Caco-2 (cell line): ENCODE measurements at regions not wholly inside any gene's neighbourhood (a gene's known extent, or its start where the extent isn't known, plus 50 kb on each side); places are given as distances from the start of the nearest gene placed in this dataset.

Source experiments
- BruUV-seq: library from RNA; stranded (reverse); fragments of 400-500 nt; replicated peaks from 2 replicates; lab custom pipeline; 2021; lab: Mats Ljungman, UMichigan
- CTCF ChIA-PET: fragments of 300-600 bp; sonication (Branson Sonifier 250); formaldehyde crosslinking; loops from one replicate; lab custom pipeline; 2022; ENCODE audit warnings: antibody characterized with exemption; lab: Charles Lee
- POLR2A ChIA-PET: fragments of 300-600 bp; sonication (Branson Sonifier 250); formaldehyde crosslinking; loops from one replicate; lab custom pipeline; 2022; ENCODE audit warnings: antibody characterized with exemption; lab: Charles Lee
- DNase-seq, 2 experiments: peaks; one replicate each; pipeline versions ENCODE4 v3.0.0 to v3.0.0-alpha.2; 2020 to 2022
- H3K27me3 ChIP-seq: replicated peaks from 2 replicates; pipeline ENCODE4 v1.6.0; 2011; ENCODE audit warnings: low read length; ENCODE audit not compliant: control insufficient read depth, insufficient read depth
- H3K36me3 ChIP-seq: 2 replicates; pipeline ENCODE4 v1.5.1; 2011; ENCODE audit warnings: low read length; ENCODE audit not compliant: control insufficient read depth, insufficient read depth
- H3K4me1 ChIP-seq: fragments of 250-450 bp; sonication (Bioruptor Pico); 2 replicates; pipeline ENCODE4 v1.5.1; 2020; ENCODE audit warnings: mild to moderate bottlenecking
- H3K4me3 ChIP-seq: 2 replicates; pipeline ENCODE4 v1.5.1; 2011; ENCODE audit warnings: low read depth, mild to moderate bottlenecking, control low read depth, low read length
- H3K9me3 ChIP-seq: fragments of 250-450 bp; sonication (Bioruptor Pico); 2 replicates; pipeline ENCODE4 v1.5.1; 2020; ENCODE audit warnings: mild to moderate bottlenecking, moderate library complexity
- H3K27ac Mint-ChIP-seq: one replicate; pipeline ENCODE4 v1.8.0; 2022; ENCODE audit warnings: mixed read lengths; ENCODE audit not compliant: unreplicated experiment
- H3K27me3 Mint-ChIP-seq: one replicate; pipeline ENCODE4 v1.8.0; 2022; ENCODE audit warnings: mixed read lengths; ENCODE audit not compliant: insufficient read depth, unreplicated experiment
- H3K36me3 Mint-ChIP-seq: one replicate; pipeline ENCODE4 v1.8.0; 2022; ENCODE audit warnings: mild to moderate bottlenecking, mixed read lengths; ENCODE audit not compliant: insufficient read depth, unreplicated experiment
- H3K4me1 Mint-ChIP-seq: one replicate; pipeline ENCODE4 v1.8.0; 2022; ENCODE audit warnings: low read depth, mixed read lengths; ENCODE audit not compliant: unreplicated experiment
- H3K4me3 Mint-ChIP-seq: one replicate; pipeline ENCODE4 v1.8.0; 2022; ENCODE audit warnings: mild to moderate bottlenecking, moderate library complexity, mixed read lengths; ENCODE audit not compliant: unreplicated experiment
- H3K9me3 Mint-ChIP-seq: one replicate; pipeline ENCODE4 v1.8.0; 2022; ENCODE audit warnings: mixed read lengths; ENCODE audit not compliant: unreplicated experiment
- intact Hi-C: fragments of 100-400 bp; cut with micrococcal nuclease; formaldehyde crosslinking; loops from one replicate; pipeline ENCODE4 v1.10.0; 2022; ENCODE audit not compliant: unreplicated experiment
- TF ChIP-seq, protein P1 (sequence below), 2 experiments: fragments of 200-600 bp in 1 of 2; IDR thresholded peaks; 1 replicate in 1 of 2; 2 replicates in 1 of 2; pipeline versions ENCODE4 v1.5.1 to v1.8.0; 2011 to 2022; ENCODE audit warnings: antibody characterized with exemption in 1 of 2, control low read depth in 1 of 2, inconsistent platforms in 1 of 2, low read depth in 1 of 2, low read length in 1 of 2, mild to moderate bottlenecking in 1 of 2, moderate library complexity in 1 of 2; ENCODE audit not compliant: insufficient read depth in 1 of 2, severe bottlenecking in 1 of 2, unreplicated experiment in 1 of 2

GRCh38 chr7:25381818-25382589 is 153.7 kb upstream of the NPVF start:
- ChIA-PET POLR2A (no interaction called here), CTCF (no interaction called here)
- Histone ChIP-seq H3K4me3 (no peak overlapping the region), H3K27me3 (no peaks in the 10 kb centered on the region), H3K4me1 (no peaks in the 10 kb centered on the region), H3K36me3 (no peaks in the 10 kb centered on the region), H3K9me3 (no peaks in the 10 kb centered on the region)
- Mint-ChIP-seq H3K27ac (no peak overlapping the region), H3K27me3 (peaks cover 25% of the 10 kb centered on the region), H3K9me3 (no peaks in the 10 kb centered on the region), H3K36me3 (no peaks in the 10 kb centered on the region), H3K4me1 (no peaks in the 10 kb centered on the region), H3K4me3 (no peak overlapping the region)
- no TSS peak for BruUV-seq
- DNase-seq, result no peak
- TF ChIP-seq, protein P1, sequence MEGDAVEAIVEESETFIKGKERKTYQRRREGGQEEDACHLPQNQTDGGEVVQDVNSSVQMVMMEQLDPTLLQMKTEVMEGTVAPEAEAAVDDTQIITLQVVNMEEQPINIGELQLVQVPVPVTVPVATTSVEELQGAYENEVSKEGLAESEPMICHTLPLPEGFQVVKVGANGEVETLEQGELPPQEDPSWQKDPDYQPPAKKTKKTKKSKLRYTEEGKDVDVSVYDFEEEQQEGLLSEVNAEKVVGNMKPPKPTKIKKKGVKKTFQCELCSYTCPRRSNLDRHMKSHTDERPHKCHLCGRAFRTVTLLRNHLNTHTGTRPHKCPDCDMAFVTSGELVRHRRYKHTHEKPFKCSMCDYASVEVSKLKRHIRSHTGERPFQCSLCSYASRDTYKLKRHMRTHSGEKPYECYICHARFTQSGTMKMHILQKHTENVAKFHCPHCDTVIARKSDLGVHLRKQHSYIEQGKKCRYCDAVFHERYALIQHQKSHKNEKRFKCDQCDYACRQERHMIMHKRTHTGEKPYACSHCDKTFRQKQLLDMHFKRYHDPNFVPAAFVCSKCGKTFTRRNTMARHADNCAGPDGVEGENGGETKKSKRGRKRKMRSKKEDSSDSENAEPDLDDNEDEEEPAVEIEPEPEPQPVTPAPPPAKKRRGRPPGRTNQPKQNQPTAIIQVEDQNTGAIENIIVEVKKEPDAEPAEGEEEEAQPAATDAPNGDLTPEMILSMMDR (IDR thresholded peaks at IDR 0.05; ENCODE audit: insufficient read depth in 1 of 2, low read depth in 1 of 2, low read length in 1 of 2, severe bottlenecking in 1 of 2, unreplicated experiment in 1 of 2), result no peak
- intact Hi-C loops, result no loop called here

DNA sequence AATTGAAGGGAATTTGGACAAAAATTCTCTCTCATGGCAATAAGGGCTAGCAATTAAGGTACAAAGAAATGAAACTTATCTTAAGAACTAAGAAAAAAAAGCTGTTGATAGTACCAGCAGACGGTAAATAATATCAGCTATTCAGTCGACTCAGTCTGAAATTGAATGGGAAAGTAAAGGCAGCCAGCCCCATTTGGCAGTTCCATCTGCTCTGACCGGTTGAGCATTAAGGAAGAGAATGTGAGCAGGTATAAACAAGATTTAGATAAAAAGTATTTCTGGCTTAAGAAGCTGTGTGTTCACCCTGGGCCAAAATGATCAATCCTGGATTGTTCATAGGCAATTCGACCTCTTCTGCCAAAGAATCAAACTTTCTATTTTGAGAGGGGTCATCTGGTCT is 154.6 kb upstream of the NPVF start:
- Mint-ChIP-seq H3K36me3 (no peaks in the 10 kb centered on the region), H3K27me3 (peaks cover 25% of the 10 kb centered on the region), H3K9me3 (no peaks in the 10 kb centered on the region), H3K27ac (no peak overlapping the region), H3K4me1 (no peaks in the 10 kb centered on the region), H3K4me3 (no peak overlapping the region)
- no peaks in the 10 kb centered on the region for H3K36me3 ChIP-seq
- POLR2A ChIA-PET, result no interaction called here
- H3K27me3 ChIP-seq, result no peaks in the 10 kb centered on the region
- intact Hi-C loops, result no loop called here
- BruUV-seq, result no TSS peak
- DNase-seq, result no peak
- H3K4me1 ChIP-seq, result no peaks in the 10 kb centered on the region
- CTCF ChIA-PET, result no interaction called here
- H3K9me3 ChIP-seq, result no peaks in the 10 kb centered on the region
- TF ChIP-seq, protein P1 (IDR thresholded peaks at IDR 0.05; ENCODE audit: insufficient read depth in 1 of 2, low read depth in 1 of 2, low read length in 1 of 2, severe bottlenecking in 1 of 2, unreplicated experiment in 1 of 2), result no peak
- no peak overlapping the region for H3K4me3 ChIP-seq

DNA sequence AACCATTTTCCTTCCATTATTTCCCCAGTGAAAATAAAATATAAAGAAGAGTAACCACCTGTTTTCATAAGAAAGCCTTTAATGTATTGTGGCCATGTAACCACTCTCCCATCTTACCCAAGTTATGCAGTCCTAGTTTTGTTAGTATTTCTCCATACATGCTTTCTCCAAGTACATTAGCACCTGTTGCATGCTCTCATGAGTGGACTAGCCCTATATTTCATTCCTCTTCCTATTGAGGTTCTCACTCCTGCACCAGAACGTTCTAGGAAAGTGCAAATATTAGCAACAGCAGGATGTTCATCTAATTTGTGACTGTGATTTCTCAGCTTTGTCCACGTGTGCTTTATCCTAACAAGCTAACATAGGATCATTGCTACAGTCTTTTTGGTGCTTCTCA is 155.1 kb upstream of the NPVF start:
- Histone ChIP-seq H3K9me3 (no peaks in the 10 kb centered on the region), H3K27me3 (no peaks in the 10 kb centered on the region), H3K4me3 (no peak overlapping the region), H3K4me1 (no peaks in the 10 kb centered on the region), H3K36me3 (no peaks in the 10 kb centered on the region)
- TF ChIP-seq, protein P1 (IDR thresholded peaks at IDR 0.05; ENCODE audit: insufficient read depth in 1 of 2, low read depth in 1 of 2, low read length in 1 of 2, severe bottlenecking in 1 of 2, unreplicated experiment in 1 of 2), result no peak
- Mint-ChIP-seq H3K27me3 (peaks cover 25% of the 10 kb centered on the region), H3K27ac (no peak overlapping the region), H3K4me1 (no peaks in the 10 kb centered on the region), H3K4me3 (no peak overlapping the region), H3K9me3 (no peaks in the 10 kb centered on the region), H3K36me3 (no peaks in the 10 kb centered on the region)
- ChIA-PET POLR2A (no interaction called here), CTCF (no interaction called here)
- intact Hi-C loops, result no loop called here
- no TSS peak for BruUV-seq
- DNase-seq, result no peak
